ENCODE measurements at regions not wholly inside any gene's neighbourhood (a gene's known extent, or its start where the extent isn't known, plus 50 kb on each side); places are given as distances from the start of the nearest gene placed in this dataset.

DNA sequence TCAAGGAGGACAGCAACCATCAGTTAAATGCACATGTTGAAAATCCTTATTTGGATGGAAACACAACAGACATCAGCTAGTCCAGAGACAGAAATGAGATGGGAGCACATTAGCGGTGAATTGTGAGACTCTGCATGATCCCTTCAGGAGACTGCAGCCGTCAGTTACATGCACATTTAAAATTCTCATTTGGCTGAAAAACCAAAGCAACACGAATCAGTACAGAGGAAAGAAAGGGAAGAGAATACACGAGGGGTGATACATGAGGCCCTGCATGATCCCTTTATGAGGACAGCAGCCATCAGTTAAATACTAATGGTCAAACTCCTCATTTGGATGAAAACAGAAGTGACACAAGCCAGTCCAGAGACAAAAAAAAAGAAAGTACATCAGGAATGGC, 123.4 kb downstream of the PTPRS start:
- ATAC-seq (ENCODE audit: low FRiP score in 2 of 2) (no peak), DNase-seq (no peak)
- H3K27me3 ChIP-seq = no peaks in the 10 kb centered on the region
- H3K36me3 ChIP-seq = peaks cover 11 to 83% (median 47%) of the 10 kb centered on the region in 4 donors
- H3K9me3 ChIP-seq = no peaks in the 10 kb centered on the region
- no peak for TF ChIP-seq POLR2A (IDR thresholded peaks at IDR 0.05)
- TF ChIP-seq POLR2AphosphoS5 (IDR thresholded peaks at IDR 0.05) = no peak
- TF ChIP-seq EP300 (IDR thresholded peaks at IDR 0.05) = no peak
- TF ChIP-seq CTCF (IDR thresholded peaks at IDR 0.05) = no peak
- 89% methylated on average over 4 of the region's 4 CpGs for WGBS, 2 donors
- no peak overlapping the region for H3K4me3 ChIP-seq
- no peak overlapping the region for H3K27ac ChIP-seq
- no peaks in the 10 kb centered on the region for H3K4me1 ChIP-seq

- DNase-seq (no peak), ATAC-seq (ENCODE audit: low FRiP score in 2 of 2) (no peak)
- no peaks in the 10 kb centered on the region for H3K4me1 ChIP-seq
- H3K27ac ChIP-seq = no peak overlapping the region
- no peaks in the 10 kb centered on the region for H3K27me3 ChIP-seq
- WGBS, 2 donors = 69 to 75% methylated on average over 12 to 14 of the region's 14 CpGs
- no peak for TF ChIP-seq POLR2A (IDR thresholded peaks at IDR 0.05)
- no peak for TF ChIP-seq POLR2AphosphoS5 (IDR thresholded peaks at IDR 0.05)
- no peak for TF ChIP-seq CTCF (IDR thresholded peaks at IDR 0.05)
- no peak for TF ChIP-seq EP300 (IDR thresholded peaks at IDR 0.05)
- no peak overlapping the region for H3K4me3 ChIP-seq
- peaks cover 16 to 87% (median 54%) of the 10 kb centered on the region in 4 donors for H3K36me3 ChIP-seq
- peaks cover 0 to 3% (median 0%) of the 10 kb centered on the region in 4 donors for H3K9me3 ChIP-seq
Measured at GRCh38 chr19:5216141-5216847, 124.3 kb downstream of the PTPRS start.

GRCh38 chr19:5215431-5215830, 125.2 kb downstream of the PTPRS start:
- peaks cover 0 to 3% (median 0%) of the 10 kb centered on the region in 4 donors for H3K9me3 ChIP-seq
- 90 to 96% methylated on average over 18 of the region's 18 CpGs for WGBS, 2 donors
- ATAC-seq (ENCODE audit: low FRiP score in 2 of 2) = no peak
- H3K36me3 ChIP-seq = peaks cover 18 to 88% (median 60%) of the 10 kb centered on the region in 4 donors
- no peak for DNase-seq
- no peaks in the 10 kb centered on the region for H3K4me1 ChIP-seq
- TF ChIP-seq EP300 (IDR thresholded peaks at IDR 0.05) (no peak), POLR2AphosphoS5 (IDR thresholded peaks at IDR 0.05) (no peak), CTCF (IDR thresholded peaks at IDR 0.05) (no peak), POLR2A (IDR thresholded peaks at IDR 0.05) (no peak)
- H3K27me3 ChIP-seq = no peaks in the 10 kb centered on the region
- no peak overlapping the region for H3K27ac ChIP-seq
- H3K4me3 ChIP-seq = no peak overlapping the region

- H3K27ac ChIP-seq = no peak overlapping the region
- 93 to 96% methylated on average over 3 to 6 of the region's 6 CpGs for WGBS, 2 donors
- no peaks in the 10 kb centered on the region for H3K4me1 ChIP-seq
- H3K4me3 ChIP-seq = no peak overlapping the region
- no peak for ATAC-seq (ENCODE audit: low FRiP score in 2 of 2)
- H3K9me3 ChIP-seq = peaks cover 0 to 3% (median 0%) of the 10 kb centered on the region in 4 donors
- H3K36me3 ChIP-seq = peaks cover 18 to 87% (median 60%) of the 10 kb centered on the region in 4 donors
- DNase-seq = no peak
- no peaks in the 10 kb centered on the region for H3K27me3 ChIP-seq
- TF ChIP-seq POLR2AphosphoS5 (IDR thresholded peaks at IDR 0.05) (no peak), EP300 (IDR thresholded peaks at IDR 0.05) (no peak), POLR2A (IDR thresholded peaks at IDR 0.05) (no peak), CTCF (IDR thresholded peaks at IDR 0.05) (no peak)
Measured at GRCh38 chr19:5214902-5215301, 125.7 kb downstream of the PTPRS start.

GRCh38 chr19:5214371-5214770, 126.2 kb downstream of the PTPRS start:
- peaks cover 0 to 3% (median 0%) of the 10 kb centered on the region in 4 donors for H3K9me3 ChIP-seq
- H3K27ac ChIP-seq = no peak overlapping the region
- DNase-seq (no peak), ATAC-seq (ENCODE audit: low FRiP score in 2 of 2) (no peak)
- H3K27me3 ChIP-seq = no peaks in the 10 kb centered on the region
- no peaks in the 10 kb centered on the region for H3K4me1 ChIP-seq
- WGBS, 2 donors = 95 to 98% methylated on average over 7 to 23 of the region's 23 CpGs
- TF ChIP-seq EP300 (IDR thresholded peaks at IDR 0.05) = no peak
- TF ChIP-seq POLR2A (IDR thresholded peaks at IDR 0.05) = no peak
- no peak for TF ChIP-seq POLR2AphosphoS5 (IDR thresholded peaks at IDR 0.05)
- H3K4me3 ChIP-seq = no peak overlapping the region
- H3K36me3 ChIP-seq = peaks cover 18 to 83% (median 58%) of the 10 kb centered on the region in 4 donors
